IMR-90 (cell line): ENCODE measurements at regions not wholly inside any gene's neighbourhood (a gene's known extent, or its start where the extent isn't known, plus 50 kb on each side); places are given as distances from the start of the nearest gene placed in this dataset.

Experiments used
- ATAC-seq: fragments of 200-7000 bp; cut with Tn5 transposase; 2 replicates; pipeline ENCODE4 v1.9.1; 2020; ENCODE audit warnings: low read depth, mild to moderate bottlenecking, moderate library complexity
- BruUV-seq: library from RNA; stranded (reverse); fragments of 400-500 nt; replicated peaks from 2 replicates; lab custom pipeline; 2021; lab: Mats Ljungman, UMichigan
- CTCF ChIA-PET: fragments of 300-600 bp; formaldehyde crosslinking; extraction: SDS; loops from one replicate; lab custom pipeline; 2021; ENCODE audit warnings: antibody characterized with exemption; lab: Yijun Ruan, JAX
- POLR2A ChIA-PET: fragments of 300-600 bp; sonication (Branson Sonifier 250); formaldehyde crosslinking; loops from one replicate; lab custom pipeline; 2022; ENCODE audit warnings: antibody characterized with exemption; ENCODE audit not compliant: unreplicated experiment; lab: Charles Lee
- DNase-seq: peaks from one replicate; pipeline ENCODE4 v3.0.0; 2013
- H2AFZ ChIP-seq: replicated peaks from 2 replicates; pipeline ENCODE3; 2013; ENCODE audit warnings: low read length, mild to moderate bottlenecking; ENCODE audit not compliant: poor library complexity
- H2AK5ac ChIP-seq: 2 replicates; pipeline ENCODE4 v1.6.1; 2013; ENCODE audit warnings: low read depth, low read length, inconsistent platforms
- H2AK9ac ChIP-seq: replicated peaks from 2 replicates; pipeline ENCODE3; 2013; ENCODE audit warnings: mild to moderate bottlenecking, low read depth, low read length, moderate library complexity; ENCODE audit not compliant: poor library complexity
- H2BK120ac ChIP-seq: 2 replicates; pipeline ENCODE4 v1.6.1; 2013; ENCODE audit warnings: low read depth, low read length, inconsistent platforms
- H2BK15ac ChIP-seq: 3 replicates; pipeline ENCODE4 v1.6.1; 2013; ENCODE audit warnings: low read depth, low read length, inconsistent platforms
- H2BK20ac ChIP-seq: 2 replicates; pipeline ENCODE4 v1.6.1; 2013; ENCODE audit warnings: low read depth, mild to moderate bottlenecking, inconsistent platforms, low read length, moderate library complexity
- H2BK5ac ChIP-seq: 2 replicates; pipeline ENCODE4 v1.6.1; 2013; ENCODE audit warnings: mild to moderate bottlenecking, low read depth, low read length, inconsistent platforms; ENCODE audit not compliant: poor library complexity, severe bottlenecking
- H3K14ac ChIP-seq: replicated peaks from 2 replicates; pipeline ENCODE4 v1.6.1; 2013; ENCODE audit warnings: low read depth, low read length, inconsistent platforms
- H3K18ac ChIP-seq: 2 replicates; pipeline ENCODE4 v1.6.1; 2013; ENCODE audit warnings: low read depth, low read length, control low read depth
- H3K23ac ChIP-seq: 2 replicates; pipeline ENCODE4 v1.6.1; 2013; ENCODE audit warnings: low read depth, low read length, inconsistent platforms
- H3K27ac ChIP-seq: 2 replicates; pipeline ENCODE4 v1.5.1; 2013; ENCODE audit warnings: mild to moderate bottlenecking, control low read depth, low read length; ENCODE audit not compliant: insufficient read depth
- H3K27me3 ChIP-seq: 2 replicates; pipeline ENCODE4 v1.6.1; 2013; ENCODE audit warnings: low read length; ENCODE audit not compliant: control insufficient read depth, insufficient read depth
- H3K36me3 ChIP-seq: 2 replicates; pipeline ENCODE4 v1.6.1; 2013; ENCODE audit warnings: low read length, mixed read lengths; ENCODE audit not compliant: control insufficient read depth, insufficient read depth
- H3K4ac ChIP-seq: 2 replicates; pipeline ENCODE4 v1.6.1; 2013; ENCODE audit warnings: low read depth, low read length, inconsistent platforms
- H3K4me1 ChIP-seq: 2 replicates; pipeline ENCODE4 v1.6.1; 2013; ENCODE audit warnings: low read length, mixed read lengths; ENCODE audit not compliant: control insufficient read depth, insufficient read depth
- H3K4me2 ChIP-seq: 2 replicates; pipeline ENCODE4 v1.6.1; 2013; ENCODE audit warnings: low read depth, mild to moderate bottlenecking, control low read depth, low read length, moderate library complexity
- H3K4me3 ChIP-seq: 2 replicates; pipeline ENCODE4 v1.5.1; 2013; ENCODE audit warnings: low read depth, mild to moderate bottlenecking, control low read depth, low read length, moderate library complexity; ENCODE audit not compliant: insufficient read depth
- H3K56ac ChIP-seq: 2 replicates; pipeline ENCODE4 v1.6.1; 2013; ENCODE audit warnings: low read length, inconsistent platforms; ENCODE audit not compliant: insufficient read depth; ENCODE audit errors: extremely low read depth
- H3K79me1 ChIP-seq, 2 experiments: 2 replicates each; pipeline ENCODE4 v1.6.1; 2013; ENCODE audit warnings: low read length in 2 of 2, inconsistent platforms in 1 of 2, low read depth in 1 of 2
- H3K9ac ChIP-seq: 2 replicates; pipeline ENCODE4 v1.6.1; 2013; ENCODE audit warnings: low read depth, low read length, control low read depth
- H3K9me1 ChIP-seq: 2 replicates; pipeline ENCODE4 v1.6.1; 2013; ENCODE audit warnings: low read length, inconsistent platforms; ENCODE audit not compliant: insufficient read depth
- H3K9me3 ChIP-seq: 2 replicates; pipeline ENCODE4 v1.6.1; 2013; ENCODE audit warnings: low read length; ENCODE audit not compliant: control insufficient read depth, insufficient read depth
- H4K20me1 ChIP-seq: 2 replicates; pipeline ENCODE4 v1.6.1; 2013; ENCODE audit warnings: low read length, inconsistent platforms; ENCODE audit not compliant: insufficient read depth
- H4K5ac ChIP-seq: 2 replicates; pipeline ENCODE4 v1.6.1; 2013; ENCODE audit warnings: mild to moderate bottlenecking, low read depth, low read length, control low read depth
- H4K8ac ChIP-seq, 2 experiments: 2 replicates each; pipeline ENCODE4 v1.6.1; 2013; ENCODE audit warnings: low read depth in 2 of 2, low read length in 2 of 2, control low read depth in 1 of 2, inconsistent platforms in 1 of 2
- H4K91ac ChIP-seq: 2 replicates; pipeline ENCODE4 v1.6.1; 2013; ENCODE audit warnings: low read depth, low read length, inconsistent platforms; ENCODE audit not compliant: insufficient read depth
- BHLHE40 ChIP-seq: fragments of 150-350 bp; IDR thresholded peaks from 2 replicates; pipeline ENCODE4 v1.6.1; 2016; ENCODE audit warnings: mild to moderate bottlenecking, low read depth, low read length
- CEBPB ChIP-seq: IDR thresholded peaks from 2 replicates; pipeline ENCODE4 v1.6.1; 2012; ENCODE audit warnings: low read depth, low read length, improper control_type of control experiment
- CHD1 ChIP-seq: IDR thresholded peaks from 2 replicates; pipeline ENCODE4 v1.6.1; 2012; ENCODE audit warnings: low read depth, low read length, improper control_type of control experiment
- ELK1 ChIP-seq: fragments of 150-350 bp; IDR thresholded peaks from 2 replicates; pipeline ENCODE4 v1.6.1; 2016; ENCODE audit warnings: low read depth, mild to moderate bottlenecking, low read length, moderate library complexity, borderline replicate concordance
- FOS ChIP-seq: fragments of 150-350 bp; IDR thresholded peaks from 2 replicates; pipeline ENCODE4 v1.6.1; 2016; ENCODE audit warnings: low read depth, low read length
- MAFK ChIP-seq: IDR thresholded peaks from 2 replicates; pipeline ENCODE4 v1.6.1; 2012; ENCODE audit warnings: low read depth, low read length, improper control_type of control experiment
- MAZ ChIP-seq: IDR thresholded peaks from 2 replicates; pipeline ENCODE4 v1.6.1; 2012; ENCODE audit warnings: low read depth, mild to moderate bottlenecking, low read length, improper control_type of control experiment, moderate library complexity, borderline replicate concordance
- MXI1 ChIP-seq: IDR thresholded peaks from 2 replicates; pipeline ENCODE4 v1.6.1; 2012; ENCODE audit warnings: low read depth, mild to moderate bottlenecking, low read length, moderate library complexity, borderline replicate concordance
- NFE2L2 ChIP-seq: fragments of 150-350 bp; IDR thresholded peaks from 2 replicates; pipeline ENCODE4 v1.6.1; 2016; ENCODE audit warnings: low read depth, mild to moderate bottlenecking, low read length
- POLR2A ChIP-seq: IDR thresholded peaks from 2 replicates; pipeline ENCODE4 v1.6.1; 2012; ENCODE audit warnings: mild to moderate bottlenecking, low read depth, low read length
- RAD21 ChIP-seq: IDR thresholded peaks from 2 replicates; pipeline ENCODE4 v1.6.1; 2012; ENCODE audit warnings: low read length, improper control_type of control experiment
- RCOR1 ChIP-seq: IDR thresholded peaks from 2 replicates; pipeline ENCODE4 v1.6.1; 2012; ENCODE audit warnings: mild to moderate bottlenecking, low read length, improper control_type of control experiment; ENCODE audit not compliant: insufficient replicate concordance
- RFX5 ChIP-seq: IDR thresholded peaks from 2 replicates; pipeline ENCODE4 v1.8.0; 2012; ENCODE audit warnings: low read depth, mild to moderate bottlenecking, low read length, moderate library complexity
- SMC3 ChIP-seq: fragments of 150-350 bp; IDR thresholded peaks from 2 replicates; pipeline ENCODE4 v1.6.1; 2016; ENCODE audit warnings: low read depth, mild to moderate bottlenecking, antibody characterized with exemption, low read length, moderate library complexity
- USF2 ChIP-seq: fragments of 150-350 bp; IDR thresholded peaks from 2 replicates; pipeline ENCODE4 v1.6.1; 2017; ENCODE audit warnings: mild to moderate bottlenecking, antibody characterized with exemption, low read length, low read depth
- WGBS, 2 experiments: methylation state at CpG; one replicate each; pipeline versions ENCODE4 v1.1.5 to v1.1.7; 2013; ENCODE audit warnings: missing lambda C conversion rate in 2 of 2; ENCODE audit not compliant: insufficient read length in 1 of 2; ENCODE audit errors: extremely low coverage in 2 of 2; 5-methylcytosine and 5-hydroxymethylcytosine counted together
- dilution Hi-C: fragments of 300-500 bp; cut with HindIII; formaldehyde crosslinking; loops from one replicate; pipeline ENCODE4 v1.14.3; 2018; ENCODE audit warnings: low sequenced_read_pairs; ENCODE audit not compliant: unreplicated experiment
- in situ Hi-C: fragments of 300-500 bp; cut with MboI; formaldehyde crosslinking; loops from 3 replicates; pipeline ENCODE4 v1.14.3; 2019; ENCODE audit warnings: low sequenced_read_pairs, inconsistent platforms, mixed read lengths
- intact Hi-C: fragments of 100-400 bp; cut with micrococcal nuclease; formaldehyde crosslinking; loops from 2 replicates; pipeline ENCODE4 v1.10.0; 2022
- TF ChIP-seq, protein P1 (sequence below): conservative IDR thresholded peaks from 2 replicates; pipeline ENCODE4 v1.5.1; 2012; ENCODE audit warnings: mild to moderate bottlenecking, low read depth, low read length, improper control_type of control experiment

DNA sequence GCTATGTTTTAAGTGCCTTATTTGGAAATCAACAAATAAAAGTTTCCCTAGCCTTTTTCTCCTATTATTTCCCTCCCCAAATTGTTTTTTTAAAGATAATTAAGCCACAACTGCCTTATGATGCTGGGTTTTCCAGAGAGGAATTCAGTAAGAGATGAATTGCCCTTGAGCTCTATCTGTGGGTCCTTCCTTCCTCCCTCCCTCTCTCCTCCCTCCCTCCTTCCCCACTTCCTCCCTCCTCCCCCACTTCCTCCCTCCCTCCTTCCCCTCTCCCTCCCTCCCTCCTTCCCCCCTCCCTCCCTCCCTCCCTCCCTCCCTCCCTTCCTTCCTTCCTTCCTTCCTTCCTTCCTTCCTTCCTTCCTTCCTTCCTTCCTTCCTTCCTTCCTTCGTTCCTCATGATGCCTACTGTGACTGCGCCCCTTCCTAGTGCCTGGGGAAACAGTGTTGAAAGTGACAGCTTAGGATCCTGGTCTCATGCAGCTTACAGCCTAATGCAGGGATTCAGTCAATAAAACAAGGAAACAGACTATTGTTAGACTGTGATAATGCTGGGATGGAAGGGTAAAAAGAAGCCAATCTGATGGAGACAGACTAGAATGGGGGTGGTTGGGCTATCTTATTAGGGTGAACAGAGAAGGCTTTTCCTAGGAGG, 1417.1 kb downstream of the AACS start:
- dilution Hi-C loops = no loop called here
- H3K4me2 ChIP-seq = no peak overlapping the region
- CTCF ChIA-PET = no interaction called here

More for the DNA sequence above, 1417.1 kb downstream of the AACS start:
- Histone ChIP-seq H2BK15ac (no peak overlapping the region), H2AK9ac (no peak overlapping the region), H3K27me3 (no peaks in the 10 kb centered on the region), H3K23ac (no peak overlapping the region), H3K9ac (no peak overlapping the region), H3K4me3 (no peak overlapping the region), H3K18ac (no peak overlapping the region), H4K5ac (no peak overlapping the region), H4K20me1 (no peaks in the 10 kb centered on the region), H4K8ac (no peak overlapping the region), H4K91ac (no peak overlapping the region), H3K9me1 (no peaks in the 10 kb centered on the region), H3K79me1 (no peaks in the 10 kb centered on the region), H2BK20ac (no peak overlapping the region), H3K4ac (no peak overlapping the region), H3K56ac (no peak overlapping the region), H3K14ac (no peak overlapping the region), H2BK5ac (no peak overlapping the region), H2AFZ (no peak overlapping the region), H2AK5ac (no peak overlapping the region), H3K36me3 (no peaks in the 10 kb centered on the region), H3K9me3 (peaks cover 18% of the 10 kb centered on the region), H2BK120ac (no peak overlapping the region), H3K27ac (no peak overlapping the region), H3K4me1 (no peaks in the 10 kb centered on the region)
- ATAC-seq (no peak), DNase-seq (no peak)
- POLR2A ChIA-PET = no interaction called here
- intact Hi-C loops = no loop called here
- TF ChIP-seq FOS (no peak), CEBPB (no peak), RAD21 (no peak), NFE2L2 (no peak), MXI1 (no peak), CHD1 (no peak), MAZ (no peak), BHLHE40 (no peak), RFX5 (no peak), USF2 (no peak), MAFK (no peak), RCOR1 (no peak), POLR2A (no peak), SMC3 (no peak), ELK1 (no peak)
- TF ChIP-seq, protein P1, sequence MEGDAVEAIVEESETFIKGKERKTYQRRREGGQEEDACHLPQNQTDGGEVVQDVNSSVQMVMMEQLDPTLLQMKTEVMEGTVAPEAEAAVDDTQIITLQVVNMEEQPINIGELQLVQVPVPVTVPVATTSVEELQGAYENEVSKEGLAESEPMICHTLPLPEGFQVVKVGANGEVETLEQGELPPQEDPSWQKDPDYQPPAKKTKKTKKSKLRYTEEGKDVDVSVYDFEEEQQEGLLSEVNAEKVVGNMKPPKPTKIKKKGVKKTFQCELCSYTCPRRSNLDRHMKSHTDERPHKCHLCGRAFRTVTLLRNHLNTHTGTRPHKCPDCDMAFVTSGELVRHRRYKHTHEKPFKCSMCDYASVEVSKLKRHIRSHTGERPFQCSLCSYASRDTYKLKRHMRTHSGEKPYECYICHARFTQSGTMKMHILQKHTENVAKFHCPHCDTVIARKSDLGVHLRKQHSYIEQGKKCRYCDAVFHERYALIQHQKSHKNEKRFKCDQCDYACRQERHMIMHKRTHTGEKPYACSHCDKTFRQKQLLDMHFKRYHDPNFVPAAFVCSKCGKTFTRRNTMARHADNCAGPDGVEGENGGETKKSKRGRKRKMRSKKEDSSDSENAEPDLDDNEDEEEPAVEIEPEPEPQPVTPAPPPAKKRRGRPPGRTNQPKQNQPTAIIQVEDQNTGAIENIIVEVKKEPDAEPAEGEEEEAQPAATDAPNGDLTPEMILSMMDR = no peak
- no TSS peak for BruUV-seq
- WGBS, 2 experiments = no CpG with 5 or more reads among the region's 2 CpGs
- in situ Hi-C loops = no loop called here
